Activated T-cell treated with anti-CD3 and anti-CD28 coated beads, Interleukin-2, amount 50 U/mL, for 4 hours (primary cell): ENCODE measurements at regions not wholly inside any gene's neighbourhood (a gene's known extent, or its start where the extent isn't known, plus 50 kb on each side); places are given as distances from the start of the nearest gene placed in this dataset.
"Not testable (repeated sequence)": the region's sequence is repeated elsewhere in the genome, so short reads cannot be mapped to it uniquely, and the experiment has no call there.

Source experiments
- ATAC-seq, 2 donors: fragments of 200-7000 bp; cut with Tn5 transposase; one replicate each; pipeline ENCODE4 v1.10.0; 2021
- DNase-seq: peaks from one replicate; pipeline ENCODE4 v3.0.0-alpha.2; 2020
- H3K27me3 Mint-ChIP-seq: one replicate; pipeline ENCODE4 v1.8.0; 2021; ENCODE audit warnings: low read depth, mixed read lengths
- H3K36me3 Mint-ChIP-seq: one replicate; pipeline ENCODE4 v1.8.0; 2022; ENCODE audit warnings: mixed read lengths; ENCODE audit not compliant: insufficient read depth
- H3K4me1 Mint-ChIP-seq: one replicate; pipeline ENCODE4 v1.8.0; 2021; ENCODE audit warnings: low read depth, mixed read lengths
- H3K4me3 Mint-ChIP-seq: one replicate; pipeline ENCODE4 v1.8.0; 2021; ENCODE audit warnings: mild to moderate bottlenecking, moderate library complexity, mixed read lengths
- H3K9me3 Mint-ChIP-seq: one replicate; pipeline ENCODE4 v1.8.0; 2021; ENCODE audit warnings: mixed read lengths

DNA sequence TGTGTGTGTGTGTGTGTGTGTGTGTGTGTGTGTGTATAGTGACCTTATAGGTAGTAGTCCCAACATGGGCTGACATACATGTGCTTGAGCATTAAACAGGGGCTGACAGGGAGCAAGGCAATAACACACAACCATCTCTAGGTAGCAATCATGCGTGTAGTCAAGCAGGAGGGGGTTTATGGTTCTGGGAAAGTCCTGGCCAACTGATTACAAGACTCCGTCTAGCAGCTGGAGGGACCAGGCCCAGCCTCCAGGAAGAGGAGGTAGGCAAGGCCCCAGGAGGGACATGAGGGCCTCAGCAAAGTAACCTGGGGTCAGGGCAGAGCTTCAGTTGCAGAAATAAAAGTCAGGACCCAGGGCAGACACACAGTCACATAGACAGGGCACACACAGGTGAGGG, 60.6 kb upstream of the E2F3 start:
- no peaks in the 10 kb centered on the region for H3K36me3 Mint-ChIP-seq

DNA sequence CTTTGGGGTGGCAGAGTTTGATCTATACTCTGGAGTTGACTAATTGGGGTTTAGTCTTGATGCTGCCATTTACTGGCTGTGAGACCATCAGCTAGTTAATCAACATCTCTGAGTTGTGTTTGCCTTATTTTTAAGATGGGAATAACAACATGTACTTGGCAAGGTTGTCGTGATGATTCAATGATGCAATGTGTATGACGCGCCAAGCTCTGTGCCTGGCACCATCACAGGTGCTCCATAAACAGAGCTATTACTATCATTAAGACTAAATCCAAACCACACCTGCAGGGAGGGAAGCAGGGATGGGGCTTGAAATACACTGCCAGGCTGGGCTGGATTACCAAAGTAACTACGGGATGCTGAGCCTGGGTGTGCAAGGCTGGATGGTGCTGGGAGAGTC, 60.1 kb upstream of the E2F3 start:
- Mint-ChIP-seq H3K27me3 (no peaks in the 10 kb centered on the region), H3K4me1 (peaks cover 9% of the 10 kb centered on the region), H3K36me3 (no peaks in the 10 kb centered on the region), H3K9me3 (no peaks in the 10 kb centered on the region), H3K4me3 (no peak overlapping the region)
- ATAC-seq (no peak), DNase-seq (no peak)

More for the DNA sequence above, 60.6 kb upstream of the E2F3 start:
- H3K4me1 Mint-ChIP-seq, result peaks cover 14% of the 10 kb centered on the region
- no peaks in the 10 kb centered on the region for H3K9me3 Mint-ChIP-seq
- no peak for ATAC-seq
- no peak for DNase-seq
- no peaks in the 10 kb centered on the region for H3K27me3 Mint-ChIP-seq
- H3K4me3 Mint-ChIP-seq, result no peak overlapping the region

DNA sequence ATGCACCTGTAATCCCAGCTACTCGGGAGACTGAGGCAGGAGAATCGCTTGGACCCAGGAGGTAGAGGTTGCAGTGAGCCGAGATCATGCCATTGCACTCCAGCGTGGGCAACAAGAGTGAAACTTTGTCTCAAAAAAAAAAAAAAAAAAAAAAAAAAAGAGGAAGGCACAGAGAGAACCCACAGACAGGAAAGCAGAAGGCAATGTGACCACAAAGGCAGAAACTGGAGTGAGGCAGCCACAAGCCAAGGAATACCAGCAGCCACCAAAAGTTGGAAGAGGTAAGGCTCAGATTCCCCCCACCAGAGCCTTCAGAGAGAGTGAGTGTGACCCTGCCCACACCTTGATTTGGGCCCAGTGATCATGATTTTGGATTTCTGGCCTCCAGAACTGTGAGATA, 54.7 kb upstream of the E2F3 start:
- not testable (repeated sequence) for H3K4me1 Mint-ChIP-seq, H3K27me3 Mint-ChIP-seq, DNase-seq, ATAC-seq, H3K36me3 Mint-ChIP-seq, H3K4me3 Mint-ChIP-seq, H3K9me3 Mint-ChIP-seq

DNA sequence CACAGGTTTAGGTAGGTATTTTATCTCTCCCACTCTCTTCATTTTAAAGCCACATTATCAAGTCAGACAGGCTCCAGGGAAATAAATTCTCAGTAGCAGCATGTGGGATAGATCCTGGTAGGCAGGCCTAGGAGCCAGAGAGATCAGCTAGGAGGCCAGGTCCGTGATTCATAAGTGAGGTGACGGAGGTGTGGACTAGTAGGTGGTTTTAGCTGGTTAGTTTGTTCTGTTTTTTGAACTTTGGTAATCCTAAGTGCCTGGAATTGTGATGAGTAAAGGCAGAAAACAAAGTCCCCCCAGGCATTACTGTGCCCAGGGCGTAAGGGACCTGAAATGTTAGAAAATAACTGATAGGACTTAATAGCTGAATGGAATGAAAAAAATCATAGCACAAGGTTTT, 53.6 kb upstream of the E2F3 start:
- Mint-ChIP-seq H3K4me3 (no peak overlapping the region), H3K27me3 (no peaks in the 10 kb centered on the region), H3K9me3 (peaks cover 6% of the 10 kb centered on the region), H3K4me1 (peaks cover 7% of the 10 kb centered on the region), H3K36me3 (no peaks in the 10 kb centered on the region)
- no peak for ATAC-seq
- no peak for DNase-seq

DNA sequence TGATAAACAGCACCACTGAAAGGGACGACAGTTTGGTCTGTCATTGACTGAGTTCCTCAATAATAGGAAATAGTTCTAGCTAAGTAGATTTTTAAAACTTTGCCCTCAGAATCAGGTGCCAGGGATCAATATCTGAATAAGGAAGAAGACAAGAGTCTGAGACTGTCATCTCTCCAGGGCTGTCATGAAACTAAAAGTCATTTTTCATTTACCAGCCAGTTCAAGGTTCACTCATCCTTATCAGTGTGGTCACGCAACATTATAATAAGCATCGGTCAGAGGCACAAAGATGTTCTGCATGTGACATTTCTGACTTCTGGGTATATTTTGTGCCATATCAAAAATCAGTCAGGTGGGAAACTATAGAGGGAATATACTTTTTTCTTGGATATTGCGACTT, 52.5 kb upstream of the E2F3 start:
- H3K9me3 Mint-ChIP-seq, result peaks cover 14% of the 10 kb centered on the region
- no peak overlapping the region for H3K4me3 Mint-ChIP-seq
- DNase-seq (no peak), ATAC-seq (no peak)
- H3K27me3 Mint-ChIP-seq, result no peaks in the 10 kb centered on the region
- H3K36me3 Mint-ChIP-seq, result no peaks in the 10 kb centered on the region
- peaks cover 9% of the 10 kb centered on the region for H3K4me1 Mint-ChIP-seq

GRCh38 chr6:20350215-20350614, 51.5 kb upstream of the E2F3 start:
- H3K4me3 Mint-ChIP-seq, result no peak overlapping the region
- ATAC-seq, result no peak

GRCh38 chr6:20351534-20351933, 50.1 kb upstream of the E2F3 start:
- H3K4me3 Mint-ChIP-seq, result no peak overlapping the region
- peaks cover 2% of the 10 kb centered on the region for H3K36me3 Mint-ChIP-seq
- peaks cover 2% of the 10 kb centered on the region for H3K27me3 Mint-ChIP-seq
- H3K9me3 Mint-ChIP-seq, result peaks cover 14% of the 10 kb centered on the region
- DNase-seq, result no peak
- ATAC-seq, result peak in 1 of 2 donors; percentile 46
- H3K4me1 Mint-ChIP-seq, result peaks cover 9% of the 10 kb centered on the region

More at GRCh38 chr6:20350215-20350614, 51.5 kb upstream of the E2F3 start:
- Mint-ChIP-seq H3K4me1 (peaks cover 9% of the 10 kb centered on the region), H3K36me3 (peaks cover 2% of the 10 kb centered on the region), H3K27me3 (peaks cover 2% of the 10 kb centered on the region), H3K9me3 (peaks cover 14% of the 10 kb centered on the region)
- DNase-seq, result no peak
